Tibial nerve (tissue), 4 donors: ENCODE measurements at regions not wholly inside any gene's neighbourhood (a gene's known extent, or its start where the extent isn't known, plus 50 kb on each side); places are given as distances from the start of the nearest gene placed in this dataset.

Experiments
- CTCF ChIP-seq, 5 experiments: fragments of 200-600 bp in 3 of 5; fragments of 450-650 bp in 2 of 5; sonication (generic) in 3 of 5; IDR thresholded peaks; one replicate each; pipeline ENCODE4 v1.5.1; 2016 to 2019; ENCODE audit warnings: antibody characterized with exemption in 5 of 5, mild to moderate bottlenecking in 3 of 5, moderate library complexity in 2 of 5
- EP300 ChIP-seq, 2 donors: sonication (generic); formaldehyde crosslinking; IDR thresholded peaks; one replicate each; pipeline ENCODE4 v1.6.1; 2017; ENCODE audit warnings: antibody characterized with exemption in 2 of 2, mild to moderate bottlenecking in 1 of 2
- POLR2A ChIP-seq, 2 donors: fragments of 450-650 bp; IDR thresholded peaks; one replicate each; pipeline ENCODE4 v1.6.1; 2017; ENCODE audit warnings: antibody characterized with exemption in 2 of 2, mild to moderate bottlenecking in 2 of 2, moderate library complexity in 2 of 2

GRCh38 chr12:131349397-131350127 lies 361.3 kb upstream of the SFSWAP start:
- TF ChIP-seq CTCF (IDR thresholded peaks at IDR 0.05), result no peak
- TF ChIP-seq POLR2A (IDR thresholded peaks at IDR 0.05), result no peak
- no peak for TF ChIP-seq EP300 (IDR thresholded peaks at IDR 0.05)
